Stimulated activated naive CD8-positive, alpha-beta T cell treated with anti-CD3 and anti-CD28 coated beads, Interleukin-15, amount 100 ng/mL, for 72 hours (primary cell): ENCODE measurements at regions not wholly inside any gene's neighbourhood (a gene's known extent, or its start where the extent isn't known, plus 50 kb on each side); places are given as distances from the start of the nearest gene placed in this dataset.
A peak's percentile ranks its signal among the peaks of the same experiment; 100 is the strongest.

Experiments
- ATAC-seq: fragments of 150-1000 bp; cut with Tn5 transposase; 2 replicates; pipeline ENCODE4 v1.10.0; 2021; ENCODE audit warnings: mild to moderate bottlenecking, moderate library complexity
- DNase-seq, 2 donors: peaks; one replicate each; pipeline ENCODE4 v3.0.0; 2021 to 2022
- H3K27ac Mint-ChIP-seq, 2 donors: one replicate each; pipeline ENCODE4 v1.8.0; 2022; ENCODE audit warnings: mild to moderate bottlenecking in 2 of 2, mixed read lengths in 2 of 2, moderate library complexity in 2 of 2
- H3K27me3 Mint-ChIP-seq: one replicate; pipeline ENCODE4 v1.8.0; 2022; ENCODE audit warnings: mixed read lengths
- H3K4me1 Mint-ChIP-seq: one replicate; pipeline ENCODE4 v1.8.0; 2022; ENCODE audit warnings: mild to moderate bottlenecking, mixed read lengths
- H3K4me3 Mint-ChIP-seq, 2 donors: one replicate each; pipeline ENCODE4 v1.8.0; 2022; ENCODE audit warnings: mild to moderate bottlenecking in 2 of 2, mixed read lengths in 2 of 2, moderate library complexity in 1 of 2
- H3K9me3 Mint-ChIP-seq, 2 donors: one replicate each; pipeline ENCODE4 v1.8.0; 2022; ENCODE audit warnings: mixed read lengths in 2 of 2

- peaks cover 71% of the 10 kb centered on the region for H3K27me3 Mint-ChIP-seq
- ATAC-seq = no peak
- peaks cover 26% of the 10 kb centered on the region for H3K4me1 Mint-ChIP-seq
- H3K4me3 Mint-ChIP-seq = no peak overlapping the region
- no peak overlapping the region for H3K27ac Mint-ChIP-seq
- no peak for DNase-seq
- no peaks in the 10 kb centered on the region for H3K9me3 Mint-ChIP-seq
Measured at GRCh38 chr11:70826541-70827335, 425.6 kb downstream of the SHANK2 start.

- no peaks in the 10 kb centered on the region for H3K9me3 Mint-ChIP-seq
- peaks cover 53% of the 10 kb centered on the region for H3K27me3 Mint-ChIP-seq
Measured at GRCh38 chr11:70828593-70829082, 423.7 kb downstream of the SHANK2 start.

DNA sequence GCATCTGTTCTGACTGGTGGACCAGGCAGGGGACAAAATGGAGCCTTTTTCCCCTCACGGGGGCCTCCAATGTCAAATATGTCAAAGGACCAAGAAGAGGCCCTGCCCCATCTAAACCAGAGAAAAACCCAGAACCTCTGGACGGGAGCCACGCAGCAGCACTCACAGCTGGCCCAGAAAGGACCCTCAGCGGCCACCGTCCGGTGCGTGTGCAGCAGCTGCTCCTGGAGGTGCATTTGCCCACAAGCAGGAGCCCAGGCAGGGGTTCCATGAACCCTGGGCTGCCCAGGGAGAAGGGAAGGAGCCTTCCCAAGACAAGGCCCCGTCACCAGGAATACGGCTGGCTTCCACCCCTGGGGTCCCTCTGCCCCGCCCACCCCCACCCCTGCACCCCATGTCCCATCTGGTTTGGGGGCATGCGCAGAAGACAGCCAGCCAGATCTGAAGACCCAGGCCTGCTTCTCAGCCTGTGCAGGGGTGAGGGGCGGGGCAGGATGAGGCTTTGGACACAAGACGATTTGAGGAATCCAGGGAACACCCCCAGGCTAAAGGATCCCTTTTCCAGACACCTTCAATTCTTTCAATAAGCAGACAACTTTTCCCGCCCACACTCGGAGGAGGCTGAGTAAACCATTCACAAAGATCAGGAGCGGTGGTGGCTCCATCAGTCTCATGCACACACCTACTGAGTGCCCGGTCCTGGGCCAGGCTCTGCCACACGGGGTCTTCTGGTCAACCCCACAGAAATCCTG is 423.1 kb downstream of the SHANK2 start:
- no peak overlapping the region for H3K27ac Mint-ChIP-seq
- H3K4me1 Mint-ChIP-seq = peaks cover 16% of the 10 kb centered on the region
- H3K27me3 Mint-ChIP-seq = peaks cover 46% of the 10 kb centered on the region
- ATAC-seq = no peak
- no peaks in the 10 kb centered on the region for H3K9me3 Mint-ChIP-seq
- no peak overlapping the region for H3K4me3 Mint-ChIP-seq
- DNase-seq = no peak

More at GRCh38 chr11:70828593-70829082, 423.7 kb downstream of the SHANK2 start:
- Mint-ChIP-seq H3K4me1 (peaks cover 22% of the 10 kb centered on the region), H3K27ac (no peak overlapping the region), H3K4me3 (no peak overlapping the region)
- ATAC-seq (no peak), DNase-seq (no peak)

- H3K4me3 Mint-ChIP-seq = no peak overlapping the region
- peaks cover 41% of the 10 kb centered on the region for H3K27me3 Mint-ChIP-seq
- ATAC-seq (no peak), DNase-seq (no peak)
- H3K9me3 Mint-ChIP-seq = no peaks in the 10 kb centered on the region
- H3K27ac Mint-ChIP-seq = peak overlapping the region in 1 of 2 donors; percentile 33
- H3K4me1 Mint-ChIP-seq = peaks cover 10% of the 10 kb centered on the region
Measured at GRCh38 chr11:70829886-70830272, 422.5 kb downstream of the SHANK2 start.

DNA sequence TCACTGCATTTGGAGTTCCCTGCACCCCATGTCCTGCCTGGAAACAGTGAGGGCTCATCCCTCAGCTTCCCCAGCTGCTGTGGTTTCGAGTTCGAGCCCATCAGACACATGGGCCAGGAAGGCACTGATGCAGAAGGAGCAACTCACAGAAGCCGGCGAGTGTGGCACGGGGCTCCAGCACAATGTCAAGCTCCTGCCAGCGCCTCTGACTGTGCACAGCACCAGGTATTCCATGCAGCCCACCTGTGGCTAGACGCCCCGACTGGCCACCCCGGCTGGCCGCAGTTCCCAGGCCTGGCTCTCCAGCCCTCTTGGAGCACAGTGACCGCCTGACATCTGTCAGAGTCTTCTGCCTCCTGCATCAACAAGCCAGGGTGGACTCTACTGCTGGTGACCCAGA is 419.4 kb downstream of the SHANK2 start:
- peaks cover 0 to 2% of the 10 kb centered on the region in 2 donors for H3K9me3 Mint-ChIP-seq
- H3K4me1 Mint-ChIP-seq = no peaks in the 10 kb centered on the region

GRCh38 chr11:70833554-70833953 is 418.8 kb downstream of the SHANK2 start:
- no peak overlapping the region for H3K27ac Mint-ChIP-seq
- H3K4me3 Mint-ChIP-seq = no peak overlapping the region
- H3K9me3 Mint-ChIP-seq = peaks cover 5 to 8% of the 10 kb centered on the region in 2 donors
- no peaks in the 10 kb centered on the region for H3K4me1 Mint-ChIP-seq
- peaks cover 4% of the 10 kb centered on the region for H3K27me3 Mint-ChIP-seq
- ATAC-seq = no peak
- no peak for DNase-seq

More for the DNA sequence above, 419.4 kb downstream of the SHANK2 start:
- ATAC-seq (no peak), DNase-seq (no peak)
- Mint-ChIP-seq H3K27ac (no peak overlapping the region), H3K4me3 (no peak overlapping the region), H3K27me3 (peaks cover 9% of the 10 kb centered on the region)

- Mint-ChIP-seq H3K4me1 (no peaks in the 10 kb centered on the region), H3K27me3 (no peaks in the 10 kb centered on the region), H3K4me3 (no peak overlapping the region), H3K27ac (no peak overlapping the region), H3K9me3 (peaks cover 8 to 11% of the 10 kb centered on the region in 2 donors)
- DNase-seq (no peak), ATAC-seq (no peak)
Measured at GRCh38 chr11:70834277-70834940, 418.0 kb downstream of the SHANK2 start.

DNA sequence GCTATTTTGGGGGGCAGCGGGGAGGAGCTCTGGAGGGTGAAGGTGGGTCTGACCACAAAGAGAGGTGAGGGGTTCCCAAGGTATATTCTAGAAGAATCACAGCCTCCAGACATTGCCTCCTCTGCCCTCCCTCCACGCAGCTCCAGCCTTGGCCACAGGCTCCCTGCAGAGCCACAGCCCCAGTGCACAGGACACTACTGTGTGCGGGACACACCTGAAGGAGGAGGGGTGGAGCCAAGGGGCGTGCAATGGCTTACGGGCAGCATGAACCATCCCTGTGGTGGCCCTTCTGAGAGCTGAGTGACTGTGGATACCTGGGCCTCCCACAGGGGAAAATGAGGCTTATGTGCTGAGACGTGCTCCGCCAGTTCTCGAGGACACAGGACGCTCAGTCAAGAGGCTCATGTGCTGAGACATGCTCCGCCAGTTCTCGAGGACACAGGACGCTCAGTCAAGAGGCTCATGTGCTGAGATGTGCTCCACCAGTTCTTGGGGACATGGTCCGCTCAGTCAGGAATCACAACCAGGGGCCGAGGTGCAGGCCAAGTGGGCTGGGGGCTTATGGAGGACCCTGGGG is 417.3 kb downstream of the SHANK2 start:
- Mint-ChIP-seq H3K4me1 (no peaks in the 10 kb centered on the region), H3K27ac (no peak overlapping the region), H3K27me3 (no peaks in the 10 kb centered on the region), H3K4me3 (no peak overlapping the region), H3K9me3 (peaks cover 8 to 11% of the 10 kb centered on the region in 2 donors)
- DNase-seq = no peak
- no peak for ATAC-seq

DNA sequence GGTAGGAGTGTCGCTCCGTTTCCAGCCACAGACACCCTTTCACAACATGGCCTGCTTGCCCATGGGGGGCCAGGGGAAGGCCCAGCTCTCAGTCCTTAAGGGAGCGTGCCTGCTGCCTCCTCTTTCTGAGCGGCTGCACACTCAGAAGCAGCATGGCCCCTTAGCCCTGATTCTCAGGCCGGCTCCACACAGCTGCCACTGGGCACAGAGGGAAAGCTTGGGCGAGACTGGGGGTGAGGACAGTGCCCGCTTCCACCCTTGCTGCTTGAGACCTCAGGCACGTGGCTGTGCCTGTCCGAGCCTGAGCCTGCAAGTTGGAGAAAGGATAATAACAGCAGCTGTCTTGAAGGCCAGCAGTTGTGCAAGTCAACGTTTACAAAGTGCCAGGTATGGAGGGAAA is 416.3 kb downstream of the SHANK2 start:
- no peaks in the 10 kb centered on the region for H3K4me1 Mint-ChIP-seq
- no peak overlapping the region for H3K4me3 Mint-ChIP-seq
- peaks cover 8 to 11% of the 10 kb centered on the region in 2 donors for H3K9me3 Mint-ChIP-seq
- no peaks in the 10 kb centered on the region for H3K27me3 Mint-ChIP-seq
- H3K27ac Mint-ChIP-seq = no peak overlapping the region
- no peak for DNase-seq
- no peak for ATAC-seq

DNA sequence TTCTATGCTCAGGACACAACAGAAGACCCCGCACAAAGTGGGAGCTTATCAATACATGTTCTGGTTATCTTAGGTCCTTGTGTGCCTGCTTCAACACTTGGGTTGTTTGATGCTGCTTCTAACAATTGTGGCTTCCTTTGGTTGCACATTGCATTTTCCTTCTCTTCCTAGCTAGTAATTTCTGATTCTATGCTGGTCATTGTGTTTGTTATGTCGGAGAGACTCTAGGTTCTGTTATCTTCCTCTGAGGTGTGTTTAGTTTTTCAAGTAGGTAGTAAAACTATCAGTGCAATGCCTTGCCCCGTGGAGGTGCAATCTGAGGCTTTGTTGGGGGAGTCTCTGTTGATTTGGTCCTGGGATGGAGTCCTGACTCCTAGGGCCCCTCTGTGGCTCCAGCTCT is 414.2 kb downstream of the SHANK2 start:
- H3K4me3 Mint-ChIP-seq = no peak overlapping the region
- H3K27ac Mint-ChIP-seq = no peak overlapping the region
- H3K4me1 Mint-ChIP-seq = no peaks in the 10 kb centered on the region
- H3K9me3 Mint-ChIP-seq = peaks cover 8 to 11% of the 10 kb centered on the region in 2 donors
- ATAC-seq (no peak), DNase-seq (no peak)
- H3K27me3 Mint-ChIP-seq = peaks cover 13% of the 10 kb centered on the region

GRCh38 chr11:70839851-70840250 is 412.5 kb downstream of the SHANK2 start:
- ATAC-seq (no peak), DNase-seq (no peak)
- Mint-ChIP-seq H3K27me3 (peaks cover 25% of the 10 kb centered on the region), H3K27ac (no peak overlapping the region), H3K4me1 (no peaks in the 10 kb centered on the region), H3K9me3 (peaks cover 8 to 11% of the 10 kb centered on the region in 2 donors), H3K4me3 (no peak overlapping the region)

DNA sequence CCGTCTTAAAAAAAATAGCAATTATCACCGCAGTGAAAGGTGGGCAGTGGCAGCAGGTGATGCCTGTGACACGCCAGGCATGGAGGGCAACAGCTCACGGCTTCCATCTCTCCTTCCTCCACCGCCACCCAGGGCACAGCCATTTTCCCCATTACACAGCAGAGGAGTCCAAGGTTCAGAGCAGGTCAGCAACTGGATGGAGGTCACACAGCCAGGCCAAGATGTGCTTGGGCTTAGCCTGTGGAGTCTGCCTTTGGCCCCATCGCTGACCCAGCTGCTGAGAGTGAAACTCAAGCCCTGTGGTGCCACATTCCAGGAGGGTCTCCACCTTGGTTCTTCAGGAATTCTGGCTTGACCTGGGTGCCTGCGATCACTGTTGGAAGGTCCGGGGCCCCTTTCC is 411.1 kb downstream of the SHANK2 start:
- Mint-ChIP-seq H3K4me3 (no peak overlapping the region), H3K27me3 (peaks cover 32% of the 10 kb centered on the region), H3K27ac (no peak overlapping the region), H3K4me1 (no peaks in the 10 kb centered on the region), H3K9me3 (peaks cover 8 to 11% of the 10 kb centered on the region in 2 donors)
- ATAC-seq (no peak), DNase-seq (no peak)

GRCh38 chr11:70842256-70842655 is 410.1 kb downstream of the SHANK2 start:
- Mint-ChIP-seq H3K27ac (no peak overlapping the region), H3K4me3 (no peak overlapping the region), H3K9me3 (peaks cover 8 to 11% of the 10 kb centered on the region in 2 donors), H3K27me3 (peaks cover 32% of the 10 kb centered on the region), H3K4me1 (no peaks in the 10 kb centered on the region)
- DNase-seq = no peak
- no peak for ATAC-seq

- H3K27me3 Mint-ChIP-seq = peaks cover 32% of the 10 kb centered on the region
- no peak overlapping the region for H3K27ac Mint-ChIP-seq
- DNase-seq (no peak), ATAC-seq (no peak)
- no peaks in the 10 kb centered on the region for H3K4me1 Mint-ChIP-seq
- peaks cover 8 to 11% of the 10 kb centered on the region in 2 donors for H3K9me3 Mint-ChIP-seq
- no peak overlapping the region for H3K4me3 Mint-ChIP-seq
Measured at GRCh38 chr11:70842701-70843100, 409.7 kb downstream of the SHANK2 start.

DNA sequence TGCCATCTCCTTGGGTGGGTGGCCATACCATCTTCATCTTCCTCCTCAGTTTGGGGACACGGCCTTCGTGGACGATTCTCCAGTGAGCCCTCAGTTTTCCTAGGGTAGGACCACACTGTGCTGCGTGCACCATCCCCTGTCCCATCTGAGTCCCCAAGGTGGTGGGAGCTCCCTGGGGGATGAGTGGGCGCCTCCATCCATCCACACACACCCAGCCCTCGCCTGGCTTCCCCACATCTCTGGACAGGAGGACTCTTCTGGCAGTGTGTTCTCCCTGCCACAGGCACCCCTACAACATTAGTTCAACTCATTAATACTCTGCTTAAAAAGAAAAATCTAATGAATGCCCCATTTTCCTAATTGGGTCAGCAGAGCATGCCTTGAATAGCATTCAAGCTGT is 408.5 kb downstream of the SHANK2 start:
- H3K27me3 Mint-ChIP-seq = peaks cover 32% of the 10 kb centered on the region
- H3K4me1 Mint-ChIP-seq = no peaks in the 10 kb centered on the region
- H3K27ac Mint-ChIP-seq = no peak overlapping the region
- DNase-seq = no peak
- no peak overlapping the region for H3K4me3 Mint-ChIP-seq
- no peaks in the 10 kb centered on the region for H3K9me3 Mint-ChIP-seq
- ATAC-seq = no peak
